ENCODE measurements at regions not wholly inside any gene's neighbourhood (a gene's known extent, or its start where the extent isn't known, plus 50 kb on each side); places are given as distances from the start of the nearest gene placed in this dataset.

- no peak for TF ChIP-seq CHD7 (IDR thresholded peaks at IDR 0.05; ENCODE audit: insufficient replicate concordance, low read length)
Measured at GRCh38 chr12:73726881-73727280, 810.8 kb upstream of the ATXN7L3B start (continued).

Measured in H1 (cell line).